Calu3 (cell line): ENCODE measurements at regions not wholly inside any gene's neighbourhood (a gene's known extent, or its start where the extent isn't known, plus 50 kb on each side); places are given as distances from the start of the nearest gene placed in this dataset.
A peak's percentile ranks its signal among the peaks of the same experiment; 100 is the strongest.

Source experiments
- BruUV-seq: library from RNA; stranded (reverse); fragments of 400-500 nt; replicated peaks from 2 replicates; lab custom pipeline; 2021; lab: Mats Ljungman, UMichigan
- CTCF ChIA-PET: fragments of 300-600 bp; sonication (Branson Sonifier 250); formaldehyde crosslinking; loops from one replicate; lab custom pipeline; 2022; ENCODE audit warnings: antibody characterized with exemption; lab: Charles Lee
- DNase-seq: peaks from one replicate; pipeline ENCODE4 v3.0.0; 2022
- H3K27ac Mint-ChIP-seq: one replicate; pipeline ENCODE4 v1.8.0; 2022; ENCODE audit warnings: mixed read lengths; ENCODE audit not compliant: unreplicated experiment
- H3K27me3 Mint-ChIP-seq: one replicate; pipeline ENCODE4 v1.8.0; 2022; ENCODE audit warnings: mixed read lengths; ENCODE audit not compliant: unreplicated experiment
- H3K36me3 Mint-ChIP-seq: one replicate; pipeline ENCODE4 v1.8.0; 2022; ENCODE audit warnings: mild to moderate bottlenecking, moderate library complexity, mixed read lengths; ENCODE audit not compliant: insufficient read depth, unreplicated experiment
- H3K4me1 Mint-ChIP-seq: one replicate; pipeline ENCODE4 v1.8.0; 2022; ENCODE audit warnings: mild to moderate bottlenecking, low read depth, mixed read lengths; ENCODE audit not compliant: unreplicated experiment
- H3K4me3 Mint-ChIP-seq: one replicate; pipeline ENCODE4 v1.8.0; 2022; ENCODE audit warnings: mild to moderate bottlenecking, low read depth, moderate library complexity, mixed read lengths; ENCODE audit not compliant: unreplicated experiment
- H3K9me3 Mint-ChIP-seq: one replicate; pipeline ENCODE4 v1.8.0; 2022; ENCODE audit warnings: low read depth, mixed read lengths; ENCODE audit not compliant: unreplicated experiment
- CTCF ChIP-seq: fragments of 200-600 bp; IDR thresholded peaks from one replicate; pipeline ENCODE4 v1.8.0; 2022; ENCODE audit warnings: antibody characterized with exemption; ENCODE audit not compliant: unreplicated experiment
- intact Hi-C: fragments of 100-400 bp; cut with micrococcal nuclease; formaldehyde crosslinking; loops from one replicate; pipeline ENCODE4 v1.10.0; 2022; ENCODE audit not compliant: unreplicated experiment

- Mint-ChIP-seq H3K27ac (peak overlapping the region; percentile 78), H3K4me1 (peaks cover 48% of the 10 kb centered on the region), H3K9me3 (no peaks in the 10 kb centered on the region), H3K4me3 (no peak overlapping the region), H3K27me3 (no peaks in the 10 kb centered on the region), H3K36me3 (peaks cover 75% of the 10 kb centered on the region)
- CTCF ChIA-PET = interaction anchor here (1.0 kb wide), 1 partner anchor 12 kb away, joined by 3 read pairs; no protein-coding TSS in a partner anchor
- intact Hi-C loops = loop anchor here (2.0 kb wide), 1 partner anchor 71 kb away; no protein-coding TSS in a partner anchor
- TF ChIP-seq CTCF = no peak
- DNase-seq = no peak
- BruUV-seq = no TSS peak
Observed at GRCh38 chr6:71373943-71374342, 85.3 kb downstream of the OGFRL1 start.

DNA sequence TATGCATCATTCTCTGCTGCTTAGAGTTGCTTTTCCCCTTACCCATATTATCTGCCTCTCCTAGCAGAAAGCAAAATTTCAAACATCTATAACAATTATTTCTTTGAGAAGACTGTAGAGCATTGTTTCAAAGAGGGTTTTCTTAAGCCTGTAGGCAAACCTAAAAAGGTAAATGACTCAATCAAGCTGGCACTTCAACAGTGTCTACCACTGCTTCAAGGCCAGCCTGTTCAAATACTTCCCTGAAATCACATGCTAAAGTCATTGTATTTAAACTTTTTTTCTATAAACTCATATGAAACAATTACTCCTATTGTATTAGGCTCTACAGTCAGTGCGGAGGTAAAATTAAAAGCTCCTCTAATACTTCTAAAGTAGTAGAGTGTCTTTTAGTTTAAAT is 87.1 kb downstream of the OGFRL1 start:
- Mint-ChIP-seq H3K27ac (peak overlapping the region; percentile 74), H3K9me3 (no peaks in the 10 kb centered on the region), H3K27me3 (no peaks in the 10 kb centered on the region), H3K36me3 (peaks cover 71% of the 10 kb centered on the region), H3K4me3 (peak overlapping the region; percentile 20), H3K4me1 (peaks cover 53% of the 10 kb centered on the region)
- BruUV-seq = no TSS peak
- intact Hi-C loops = loop anchor here (2.0 kb wide), 2 partner anchors 39 to 69 kb away; no protein-coding TSS in a partner anchor
- no peak for TF ChIP-seq CTCF
- DNase-seq = peak; percentile 47
- CTCF ChIA-PET = interaction anchor here (0.5 to 1.6 kb wide), 8 partner anchors 10 to 963 kb away, joined by 3 to 10 read pairs (median 3); partner anchors contain the start of genes FAM135A and OGFRL1

DNA sequence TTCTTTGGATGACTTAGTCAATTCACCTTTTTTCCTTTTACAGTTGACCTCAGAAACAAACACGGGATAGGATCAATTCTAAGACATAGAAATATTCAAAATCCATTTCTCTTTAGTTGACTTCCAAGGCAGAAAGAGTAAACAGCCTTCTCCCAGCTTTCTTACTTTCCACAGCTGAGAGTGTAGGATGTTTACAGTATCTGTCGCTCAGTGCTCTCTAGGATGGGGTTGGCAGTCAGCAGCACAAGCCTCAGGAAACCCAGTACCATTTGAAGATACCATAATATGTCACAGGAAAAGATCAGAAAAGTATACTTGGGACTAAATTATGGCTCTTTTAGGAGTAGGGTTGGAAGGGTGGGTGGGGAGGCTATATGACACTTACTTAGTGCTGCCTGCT is 88.2 kb downstream of the OGFRL1 start:
- BruUV-seq = no TSS peak
- no peaks in the 10 kb centered on the region for H3K27me3 Mint-ChIP-seq
- no peaks in the 10 kb centered on the region for H3K9me3 Mint-ChIP-seq
- no peak for TF ChIP-seq CTCF
- DNase-seq = no peak
- H3K4me3 Mint-ChIP-seq = peak overlapping the region; percentile 22
- intact Hi-C loops = loop anchor here (2.0 kb wide), 1 partner anchor 38 kb away; no protein-coding TSS in a partner anchor
- H3K36me3 Mint-ChIP-seq = peaks cover 67% of the 10 kb centered on the region
- CTCF ChIA-PET = interaction anchor here (1.1 to 1.4 kb wide), 2 partner anchors 8 to 187 kb away, joined by 3 to 10 read pairs; no protein-coding TSS in a partner anchor
- H3K27ac Mint-ChIP-seq = peak overlapping the region; percentile 74
- peaks cover 53% of the 10 kb centered on the region for H3K4me1 Mint-ChIP-seq

DNA sequence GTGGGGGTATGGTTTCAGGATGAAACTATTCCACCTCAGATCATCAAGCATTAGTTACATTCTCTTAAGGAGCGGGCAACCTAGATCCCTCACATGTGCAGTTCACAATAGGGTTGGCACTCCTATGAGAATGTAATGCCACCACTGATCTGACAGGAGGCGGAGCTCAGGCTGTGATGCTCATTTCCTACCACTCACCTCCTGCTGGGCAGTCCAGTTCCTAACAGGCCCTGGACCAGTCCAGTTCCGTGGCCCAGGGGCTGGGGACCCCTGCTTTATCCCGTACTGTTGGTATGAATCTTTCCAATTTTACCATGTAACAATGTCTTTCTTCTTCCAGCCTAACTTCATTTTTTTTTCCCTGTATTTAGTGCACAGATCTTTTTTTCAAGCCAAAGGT is 94.9 kb downstream of the OGFRL1 start:
- Mint-ChIP-seq H3K4me1 (peaks cover 49% of the 10 kb centered on the region), H3K36me3 (peaks cover 59% of the 10 kb centered on the region), H3K9me3 (no peaks in the 10 kb centered on the region), H3K27ac (peak overlapping the region; percentile 28), H3K27me3 (no peaks in the 10 kb centered on the region), H3K4me3 (no peak overlapping the region)
- intact Hi-C loops = no loop called here
- DNase-seq = peak; percentile 41
- CTCF ChIA-PET = interaction anchor here (0.6 to 1.1 kb wide), 5 partner anchors 17 to 127 kb away, joined by 3 to 7 read pairs (median 3); no protein-coding TSS in a partner anchor
- no TSS peak for BruUV-seq
- TF ChIP-seq CTCF = no peak
